ENCODE measurements at regions not wholly inside any gene's neighbourhood (a gene's known extent, or its start where the extent isn't known, plus 50 kb on each side); places are given as distances from the start of the nearest gene placed in this dataset.

- DNase-seq (ENCODE audit: low read depth in 2 of 2), result no peak
Observed at GRCh38 chrX:57848857-57849256, 61.4 kb downstream of the ZXDA start.

GRCh38 chrX:57822818-57823217, 87.4 kb downstream of the ZXDA start:
- no peak for DNase-seq (ENCODE audit: low read depth in 2 of 2)

GRCh38 chrX:57822398-57822797, 87.9 kb downstream of the ZXDA start:
- DNase-seq (ENCODE audit: low read depth in 2 of 2), result no peak

GRCh38 chrX:57821703-57822387, 88.4 kb downstream of the ZXDA start:
- DNase-seq (ENCODE audit: low read depth in 2 of 2), result peak in 1 of 2 donors; percentile 2

- DNase-seq (ENCODE audit: low read depth in 2 of 2), result no peak
Observed at GRCh38 chrX:57817302-57817701, 93.0 kb downstream of the ZXDA start.

GRCh38 chrX:57772637-57773036, 92.6 kb upstream of the NLRP2B start:
- DNase-seq (ENCODE audit: low read depth in 2 of 2), result no peak

GRCh38 chrX:57771689-57772088, 91.6 kb upstream of the NLRP2B start:
- DNase-seq (ENCODE audit: low read depth in 2 of 2), result no peak

- DNase-seq (ENCODE audit: low read depth in 2 of 2), result no peak
Observed at GRCh38 chrX:57752866-57753265, 72.8 kb upstream of the NLRP2B start.

- no peak for DNase-seq (ENCODE audit: low read depth in 2 of 2)
Observed at GRCh38 chrX:57741107-57741506, 61.0 kb upstream of the NLRP2B start.

GRCh38 chrX:57737881-57738280, 57.8 kb upstream of the NLRP2B start:
- DNase-seq (ENCODE audit: low read depth in 2 of 2), result no peak
